NCI-H2171 (cell line): ENCODE measurements at regions not wholly inside any gene's neighbourhood (a gene's known extent, or its start where the extent isn't known, plus 50 kb on each side); places are given as distances from the start of the nearest gene placed in this dataset.

Experiments used
- DNase-seq: peaks from one replicate; lab custom pipeline; 2025; lab: John Stamatoyannopoulos, UW

- DNase-seq = no peak
Measured at GRCh38 chr4:180811556-180811955, 1431.6 kb upstream of the TENM3 start.

GRCh38 chr4:180812783-180813182, 1430.4 kb upstream of the TENM3 start:
- DNase-seq = no peak

- no peak for DNase-seq
Measured at GRCh38 chr4:180814875-180815417, 1428.3 kb upstream of the TENM3 start.

GRCh38 chr4:180817529-180817928, 1425.7 kb upstream of the TENM3 start:
- no peak for DNase-seq

DNA sequence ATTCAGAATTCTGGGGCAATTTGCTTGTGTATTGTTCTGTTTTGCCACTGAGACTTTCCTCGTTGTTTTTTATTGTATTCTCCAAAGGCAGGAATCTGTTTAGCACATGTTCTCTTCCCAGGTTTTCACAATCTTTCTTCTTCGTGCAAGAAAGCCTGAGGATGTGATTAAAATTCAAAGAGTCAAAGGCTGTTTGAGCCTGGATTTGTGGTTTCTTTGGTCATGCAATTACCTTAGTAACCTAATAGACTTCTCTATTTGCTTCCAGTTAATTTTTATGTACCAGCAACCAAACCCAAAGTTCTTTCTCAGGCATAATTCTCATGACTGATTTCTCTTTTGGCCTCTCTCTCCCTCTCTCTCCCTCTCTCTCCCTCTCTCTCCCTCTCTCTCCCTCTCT, 1420.1 kb upstream of the TENM3 start:
- no peak for DNase-seq

GRCh38 chr4:180827232-180828009, 1415.8 kb upstream of the TENM3 start:
- DNase-seq = no peak

- DNase-seq = peak; percentile 0
Measured at GRCh38 chr4:180828455-180829018, 1414.7 kb upstream of the TENM3 start.

GRCh38 chr4:180832073-180832472, 1411.1 kb upstream of the TENM3 start:
- no peak for DNase-seq

DNA sequence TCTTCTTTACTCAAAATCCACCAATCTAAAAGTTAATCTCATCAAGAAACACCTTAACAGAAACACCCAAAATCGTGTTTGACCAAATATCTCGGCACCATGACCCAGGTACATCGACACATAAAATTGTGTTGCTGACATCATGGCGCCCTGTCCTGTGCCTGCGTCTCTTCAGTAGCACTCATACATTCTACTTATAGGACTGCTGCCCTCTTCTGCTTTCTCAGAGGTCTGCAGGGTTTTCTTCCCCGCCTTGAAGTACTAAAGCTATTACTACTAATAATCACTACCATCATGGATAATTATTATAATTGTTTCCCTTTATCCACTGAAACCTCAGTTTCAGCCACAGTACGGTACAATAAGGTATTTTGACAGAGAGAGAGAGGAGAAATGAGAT, 1403.1 kb upstream of the TENM3 start:
- DNase-seq = no peak

DNA sequence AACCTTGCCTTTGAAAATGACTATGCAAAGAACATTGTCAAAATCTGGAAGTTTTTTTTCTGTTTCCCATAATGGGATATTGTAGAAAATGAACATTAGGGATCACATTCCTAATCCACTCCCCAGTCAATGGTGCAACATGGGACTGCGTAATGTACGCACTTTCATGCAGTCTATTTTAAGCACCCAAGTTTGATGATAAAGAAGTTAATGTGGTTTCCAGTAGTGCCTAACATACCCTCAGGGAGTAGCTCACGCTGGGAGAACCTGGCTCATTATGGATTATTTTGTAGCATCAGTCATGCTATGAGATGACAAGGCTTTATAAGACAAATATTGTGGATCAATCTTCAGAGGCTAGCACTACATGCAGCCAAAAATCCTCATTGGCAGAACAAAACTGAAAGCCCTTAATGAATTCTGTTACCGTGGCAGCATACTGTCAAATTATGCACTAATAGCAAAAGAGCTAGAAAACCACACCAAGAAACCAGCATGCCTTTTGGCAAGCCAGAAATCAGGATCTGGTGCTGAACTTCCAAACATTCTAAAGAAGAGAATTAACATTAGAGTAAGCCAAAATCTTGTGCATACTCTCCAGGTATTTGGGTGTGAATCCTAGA, 1392.8 kb upstream of the TENM3 start:
- DNase-seq = no peak

- DNase-seq = no peak
Measured at GRCh38 chr4:180852738-180853137, 1390.5 kb upstream of the TENM3 start.

GRCh38 chr4:180855184-180855583, 1388.0 kb upstream of the TENM3 start:
- no peak for DNase-seq

DNA sequence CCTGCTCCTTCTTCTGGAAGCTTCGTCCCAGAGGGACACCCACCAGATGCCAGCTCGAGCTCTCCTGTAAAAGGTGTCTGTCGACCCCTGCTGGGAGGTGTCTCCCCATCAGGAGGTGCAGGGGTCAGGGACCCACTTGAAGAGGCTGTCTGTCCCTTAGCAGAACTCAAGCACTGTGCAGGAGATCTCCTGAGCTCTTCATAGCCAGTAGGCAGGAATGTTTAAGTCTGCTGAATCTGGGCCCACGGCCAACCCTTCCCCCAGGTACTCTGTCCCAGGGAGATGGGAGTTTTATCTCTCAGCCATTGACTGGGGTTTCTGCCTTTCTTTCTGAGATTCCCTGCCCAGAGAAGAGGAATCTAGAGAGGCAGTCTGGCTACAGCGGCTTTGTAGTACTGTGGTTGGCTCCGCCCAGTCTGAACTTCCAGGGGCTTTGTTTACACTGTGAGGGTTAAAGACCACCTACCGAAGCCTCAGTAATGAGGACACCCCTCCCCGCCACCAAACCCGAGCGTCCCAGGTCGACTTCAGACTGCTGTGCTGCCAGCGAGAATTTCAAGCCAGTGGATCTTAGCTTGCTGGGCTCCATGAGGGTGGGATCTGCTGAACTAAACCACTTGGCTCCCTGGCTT, 1383.0 kb upstream of the TENM3 start:
- no peak for DNase-seq

DNA sequence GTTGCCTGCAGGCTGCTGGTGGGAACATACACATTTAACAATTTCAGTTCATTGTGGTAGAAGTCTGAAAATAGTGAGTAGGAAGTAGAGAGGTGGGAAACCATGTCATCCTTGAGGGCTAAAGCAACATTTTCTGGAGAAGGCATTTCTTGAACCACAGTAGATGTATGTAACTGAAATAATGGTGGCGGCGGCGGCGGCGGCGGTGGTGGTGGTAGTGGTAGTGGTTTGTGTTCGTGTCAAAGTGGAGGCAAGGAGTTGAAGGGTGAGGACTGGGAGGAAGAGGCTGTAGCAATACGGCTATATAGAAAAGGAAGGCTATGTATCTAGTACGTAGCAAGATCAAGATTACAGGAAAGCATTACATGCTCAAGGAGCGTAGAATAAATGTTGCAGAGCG, 1381.6 kb upstream of the TENM3 start:
- no peak for DNase-seq

- DNase-seq = no peak
Measured at GRCh38 chr4:180866933-180867643, 1376.1 kb upstream of the TENM3 start.

DNA sequence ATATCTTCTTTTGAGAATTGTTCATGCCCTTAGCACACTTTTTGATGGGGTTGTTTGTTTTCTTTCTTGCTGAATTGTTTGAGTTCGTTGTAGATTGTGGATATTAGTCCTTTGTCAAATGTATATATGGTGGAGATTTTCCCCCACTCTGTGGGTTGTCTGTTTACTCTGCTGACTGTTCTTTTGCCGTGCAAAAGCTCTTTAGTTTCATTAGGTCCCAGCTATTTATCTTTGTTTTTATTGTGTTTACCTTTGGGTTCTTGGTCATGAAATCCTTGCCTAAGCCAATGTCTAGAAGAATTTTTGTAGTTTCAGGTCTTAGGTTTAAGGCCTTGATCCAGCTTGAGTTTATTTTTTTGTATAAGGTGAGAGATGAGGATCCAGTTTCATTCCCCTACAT, 1372.6 kb upstream of the TENM3 start:
- DNase-seq = no peak

- DNase-seq = no peak
Measured at GRCh38 chr4:180898305-180898704, 1344.9 kb upstream of the TENM3 start.

DNA sequence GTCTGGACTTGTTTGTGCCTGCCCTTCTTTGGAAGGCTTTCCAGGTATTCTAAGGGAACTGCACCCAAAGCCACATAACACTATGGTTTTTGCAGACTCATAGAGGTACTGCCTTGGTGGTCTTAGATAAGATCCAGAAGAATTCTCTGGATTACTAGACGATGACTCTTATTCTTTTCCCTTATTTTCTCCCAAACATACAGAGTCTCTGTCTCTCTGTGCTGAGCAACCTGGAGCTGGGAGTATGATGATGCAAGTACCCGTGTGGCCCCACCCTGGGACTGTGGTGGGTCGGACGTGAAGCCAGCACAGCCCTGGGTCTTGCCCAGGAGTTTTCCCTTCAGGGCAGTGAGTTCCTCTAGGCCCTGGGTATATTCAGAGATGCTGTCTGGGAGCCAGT, 1342.4 kb upstream of the TENM3 start:
- no peak for DNase-seq

- DNase-seq = no peak
Measured at GRCh38 chr4:180909279-180909678, 1333.9 kb upstream of the TENM3 start.

GRCh38 chr4:180913750-180914149, 1329.5 kb upstream of the TENM3 start:
- DNase-seq = no peak

GRCh38 chr4:180923486-180923885, 1319.7 kb upstream of the TENM3 start:
- no peak for DNase-seq

GRCh38 chr4:180925805-180926204, 1317.4 kb upstream of the TENM3 start:
- DNase-seq = no peak
